SK-N-SH (cell line): ENCODE measurements at regions not wholly inside any gene's neighbourhood (a gene's known extent, or its start where the extent isn't known, plus 50 kb on each side); places are given as distances from the start of the nearest gene placed in this dataset.

ENCODE experiments used
- CTCF ChIA-PET: fragments of 300-600, 350-600 bp; formaldehyde crosslinking; extraction: SDS; loops from one replicate; lab custom pipeline; 2021; lab: Yijun Ruan, JAX
- POLR2A ChIA-PET: fragments of 350-600 bp; sonication (Branson Sonifier 250); formaldehyde crosslinking; extraction: SDS; loops from one replicate; lab custom pipeline; 2020; ENCODE audit warnings: antibody characterized with exemption, inconsistent platforms; lab: Yijun Ruan, JAX
- DNase-seq: peaks from one replicate; pipeline ENCODE4 v3.0.0; 2012
- H2AFZ ChIP-seq: fragments of 200-600 bp; sonication (generic); 2 replicates; pipeline ENCODE4 v1.8.1; 2016; ENCODE audit warnings: antibody characterized with exemption, mild to moderate bottlenecking, low read depth
- H3F3A ChIP-seq: fragments of 200-600 bp; sonication (generic); replicated peaks from 2 replicates; pipeline ENCODE3; 2016; ENCODE audit warnings: antibody characterized with exemption, mild to moderate bottlenecking; ENCODE audit not compliant: insufficient read depth
- H3K27ac ChIP-seq, 2 experiments: fragments of 200-500 bp in 1 of 2; fragments of 200-600 bp in 1 of 2; sonication (Bioruptor generic) in 1 of 2; sonication (generic), shearing (Covaris generic) in 1 of 2; 2 replicates each; pipeline versions ENCODE4 v1.5.1 to v1.6.1; 2014 to 2016; ENCODE audit warnings: low read depth in 2 of 2, inconsistent platforms in 1 of 2, low read length in 1 of 2, mild to moderate bottlenecking in 1 of 2, mixed read lengths in 1 of 2
- H3K27me3 ChIP-seq: fragments of 200-600 bp; sonication (generic), shearing (Covaris generic); 2 replicates; pipeline ENCODE4 v1.6.1; 2016; ENCODE audit warnings: mixed run types; ENCODE audit not compliant: insufficient read depth
- H3K36me3 ChIP-seq, 2 experiments: fragments of 200-500 bp in 1 of 2; fragments of 200-600 bp in 1 of 2; sonication (Bioruptor generic) in 1 of 2; sonication (generic) in 1 of 2; replicated peaks in 1 of 2; 2 replicates each; pipeline versions ENCODE3 to v1.5.1; 2014 to 2016; ENCODE audit warnings: low read length in 1 of 2, mild to moderate bottlenecking in 1 of 2; ENCODE audit not compliant: insufficient read depth in 2 of 2, control insufficient read depth in 1 of 2
- H3K4me1 ChIP-seq, 2 experiments: fragments of 200-500 bp in 1 of 2; fragments of 200-600 bp in 1 of 2; sonication (Bioruptor generic) in 1 of 2; sonication (generic), shearing (Covaris generic) in 1 of 2; 2 replicates each; pipeline versions ENCODE4 v1.5.1 to v1.6.1; 2014 to 2016; ENCODE audit warnings: low read depth in 1 of 2, low read length in 1 of 2, mixed run types in 1 of 2; ENCODE audit not compliant: insufficient read depth in 2 of 2, control insufficient read depth in 1 of 2
- H3K4me2 ChIP-seq: fragments of 200-600 bp; sonication (generic), shearing (Covaris generic); 2 replicates; pipeline ENCODE4 v1.6.1; 2017; ENCODE audit warnings: mixed run types
- H3K4me3 ChIP-seq, 2 experiments: fragments of 200-500 bp in 1 of 2; fragments of 200-600 bp in 1 of 2; sonication (Bioruptor generic) in 1 of 2; sonication (generic), shearing (Covaris generic) in 1 of 2; 2 replicates each; pipeline versions ENCODE4 v1.5.1 to v1.8.1; 2014 to 2016; ENCODE audit warnings: low read depth in 2 of 2, inconsistent platforms in 1 of 2, low read length in 1 of 2, mild to moderate bottlenecking in 1 of 2, mixed read lengths in 1 of 2, moderate library complexity in 1 of 2
- H3K79me2 ChIP-seq: fragments of 200-600 bp; sonication (generic); 2 replicates; pipeline ENCODE4 v1.8.1; 2017; ENCODE audit warnings: mild to moderate bottlenecking; ENCODE audit not compliant: insufficient read depth
- H3K9ac ChIP-seq: fragments of 200-600 bp; sonication (generic); 2 replicates; pipeline ENCODE4 v1.6.1; 2017; ENCODE audit warnings: mixed run types
- H3K9me2 ChIP-seq: fragments of 200-600 bp; sonication (generic); 2 replicates; pipeline ENCODE4 v1.6.1; 2017; ENCODE audit warnings: mixed run types
- H3K9me3 ChIP-seq: fragments of 200-600 bp; sonication (generic); 2 replicates; pipeline ENCODE4 v1.6.1; 2017; ENCODE audit warnings: mixed run types, mild to moderate bottlenecking, moderate library complexity
- H4K20me1 ChIP-seq: fragments of 200-600 bp; sonication (generic); 2 replicates; pipeline ENCODE4 v1.6.1; 2017; ENCODE audit warnings: mild to moderate bottlenecking, mixed run types; ENCODE audit not compliant: insufficient read depth
- ELF1 ChIP-seq: IDR thresholded peaks from 2 replicates; pipeline ENCODE4 v1.4.0; 2012
- EZH2phosphoT487 ChIP-seq: fragments of 200-600 bp; sonication (generic); IDR thresholded peaks from 2 replicates; pipeline ENCODE4 v1.6.1; 2017; ENCODE audit warnings: low read depth, mixed run types, mild to moderate bottlenecking, antibody characterized with exemption, moderate library complexity, borderline replicate concordance
- FOXM1 ChIP-seq: IDR thresholded peaks from 2 replicates; pipeline ENCODE4 v1.4.0; 2012; ENCODE audit warnings: low read depth, mild to moderate bottlenecking
- GABPA ChIP-seq: IDR thresholded peaks from 2 replicates; pipeline ENCODE4 v1.4.0; 2012; ENCODE audit warnings: low read depth, mild to moderate bottlenecking
- MEF2A ChIP-seq: IDR thresholded peaks from 2 replicates; pipeline ENCODE4 v1.4.0; 2012; ENCODE audit warnings: low read depth, borderline replicate concordance
- MXI1 ChIP-seq: IDR thresholded peaks from 2 replicates; pipeline ENCODE4 v1.6.1; 2012; ENCODE audit warnings: mild to moderate bottlenecking, low read depth, low read length, improper control_type of control experiment
- NFIC ChIP-seq: IDR thresholded peaks from 2 replicates; pipeline ENCODE4 v1.4.0; 2012; ENCODE audit warnings: borderline replicate concordance
- RFX5 ChIP-seq: IDR thresholded peaks from 2 replicates; pipeline ENCODE4 v1.6.1; 2012; ENCODE audit warnings: mild to moderate bottlenecking, improper control_type of control experiment, low read length
- SMC3 ChIP-seq: IDR thresholded peaks from 2 replicates; pipeline ENCODE4 v1.6.1; 2012; ENCODE audit warnings: low read depth, low read length, improper control_type of control experiment
- TAF1 ChIP-seq: IDR thresholded peaks from 2 replicates; pipeline ENCODE4 v1.6.1; 2012; ENCODE audit warnings: low read depth, mild to moderate bottlenecking, low read length, moderate library complexity, borderline replicate concordance
- TCF12 ChIP-seq: IDR thresholded peaks from 2 replicates; pipeline ENCODE4 v1.4.0; 2012
- TEAD4 ChIP-seq: IDR thresholded peaks from 2 replicates; pipeline ENCODE4 v1.4.0; 2012; ENCODE audit warnings: mild to moderate bottlenecking, borderline replicate concordance; ENCODE audit not compliant: insufficient read depth
- USF1 ChIP-seq: IDR thresholded peaks from 2 replicates; pipeline ENCODE4 v1.4.0; 2012; ENCODE audit warnings: low read depth, borderline replicate concordance
- ZBTB33 ChIP-seq: IDR thresholded peaks from 2 replicates; pipeline ENCODE4 v1.4.0; 2012; ENCODE audit warnings: low read depth, borderline replicate concordance
- WGBS: methylation state at CpG from one replicate; pipeline ENCODE4 v1.1.6; 2017; ENCODE audit warnings: low lambda C conversion rate; 5-methylcytosine and 5-hydroxymethylcytosine counted together
- TF ChIP-seq, protein P1 (sequence below): fragments of 150-350 bp; IDR thresholded peaks from 2 replicates; pipeline ENCODE4 v1.6.1; 2017; ENCODE audit warnings: antibody characterized with exemption, low read length, low read depth, borderline replicate concordance
- TF ChIP-seq, protein P2 (sequence below): IDR thresholded peaks from 2 replicates; pipeline ENCODE4 v1.4.0; 2012; ENCODE audit warnings: low read depth

DNA sequence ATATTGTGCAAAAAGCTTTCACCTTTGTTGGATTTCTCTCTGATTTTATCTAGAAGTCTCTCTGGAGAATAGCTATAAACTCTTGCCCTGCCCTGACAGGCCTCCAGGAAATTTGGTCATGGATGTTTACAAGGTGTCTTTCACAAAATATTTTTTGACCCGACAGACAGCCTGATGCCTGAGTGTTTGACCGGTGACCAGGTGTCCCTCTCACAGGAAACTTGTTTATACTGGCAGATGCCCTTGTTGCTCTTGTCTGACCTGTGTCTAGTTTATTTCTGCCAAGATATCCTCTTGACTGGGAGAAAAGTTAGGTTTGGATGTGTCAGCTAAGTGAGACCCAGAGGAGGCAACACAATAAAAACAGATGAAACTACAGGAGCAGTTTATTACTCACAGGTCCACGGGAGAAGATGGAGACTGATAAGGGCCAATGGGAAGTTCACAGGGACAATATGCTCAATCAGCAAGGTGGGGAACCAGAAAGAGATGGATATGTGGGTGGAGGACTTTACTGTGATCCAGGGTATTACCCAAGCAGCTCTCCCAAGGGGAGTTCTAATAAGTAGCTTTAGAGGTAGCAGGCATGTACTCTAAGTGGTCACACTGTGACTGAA lies 243.3 kb downstream of the ARAP2 start:
- Histone ChIP-seq H3K9ac (no peak overlapping the region), H3K4me1 (no peaks in the 10 kb centered on the region), H3K79me2 (no peaks in the 10 kb centered on the region), H3K27me3 (no peaks in the 10 kb centered on the region), H2AFZ (no peak overlapping the region), H3K9me3 (no peaks in the 10 kb centered on the region), H3K4me2 (no peak overlapping the region), H3K9me2 (no peaks in the 10 kb centered on the region), H3K4me3 (no peak overlapping the region), H3K27ac (no peak overlapping the region), H3K36me3 (no peaks in the 10 kb centered on the region), H3F3A (no peaks in the 10 kb centered on the region), H4K20me1 (no peaks in the 10 kb centered on the region)
- ChIA-PET CTCF (no interaction called here), POLR2A (no interaction called here)
- WGBS, result 11% methylated on average over 3 of the region's 3 CpGs
- TF ChIP-seq FOXM1 (no peak), ZBTB33 (no peak), MXI1 (no peak), TCF12 (no peak), USF1 (no peak), ELF1 (no peak), MEF2A (no peak), TAF1 (no peak), EZH2phosphoT487 (no peak)
- TF ChIP-seq, protein P1, sequence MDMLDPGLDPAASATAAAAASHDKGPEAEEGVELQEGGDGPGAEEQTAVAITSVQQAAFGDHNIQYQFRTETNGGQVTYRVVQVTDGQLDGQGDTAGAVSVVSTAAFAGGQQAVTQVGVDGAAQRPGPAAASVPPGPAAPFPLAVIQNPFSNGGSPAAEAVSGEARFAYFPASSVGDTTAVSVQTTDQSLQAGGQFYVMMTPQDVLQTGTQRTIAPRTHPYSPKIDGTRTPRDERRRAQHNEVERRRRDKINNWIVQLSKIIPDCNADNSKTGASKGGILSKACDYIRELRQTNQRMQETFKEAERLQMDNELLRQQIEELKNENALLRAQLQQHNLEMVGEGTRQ, result no peak
- TF ChIP-seq, protein P2, sequence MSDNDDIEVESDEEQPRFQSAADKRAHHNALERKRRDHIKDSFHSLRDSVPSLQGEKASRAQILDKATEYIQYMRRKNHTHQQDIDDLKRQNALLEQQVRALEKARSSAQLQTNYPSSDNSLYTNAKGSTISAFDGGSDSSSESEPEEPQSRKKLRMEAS, result no peak
- DNase-seq, result no peak

DNA sequence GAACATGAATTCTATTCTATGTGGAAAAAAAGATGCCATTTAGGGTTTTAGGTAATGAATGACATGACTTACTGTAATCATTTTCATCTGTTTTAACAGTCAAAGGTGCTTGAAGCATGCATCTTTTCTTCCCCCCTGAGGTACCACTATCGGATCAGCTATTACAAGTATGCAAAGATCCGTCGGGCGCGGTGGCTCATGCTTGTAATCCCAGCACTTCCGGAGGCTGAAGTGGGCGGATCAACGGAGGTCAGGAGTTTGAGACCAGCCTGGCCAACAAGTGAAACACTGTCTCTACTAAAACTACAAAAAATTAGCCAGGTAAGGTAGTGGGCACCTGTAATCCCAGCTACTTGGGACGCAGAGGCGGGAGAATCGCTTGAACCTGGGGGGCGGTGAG lies 241.3 kb downstream of the ARAP2 start:
- Histone ChIP-seq H3K27ac (no peak overlapping the region), H3K4me2 (no peak overlapping the region), H3K9me2 (no peaks in the 10 kb centered on the region), H3F3A (no peaks in the 10 kb centered on the region), H3K79me2 (no peaks in the 10 kb centered on the region), H3K4me1 (no peaks in the 10 kb centered on the region), H4K20me1 (no peaks in the 10 kb centered on the region), H3K36me3 (no peaks in the 10 kb centered on the region), H3K9ac (no peak overlapping the region), H3K4me3 (no peak overlapping the region), H3K27me3 (no peaks in the 10 kb centered on the region), H3K9me3 (no peaks in the 10 kb centered on the region), H2AFZ (no peak overlapping the region)
- ChIA-PET POLR2A (no interaction called here), CTCF (no interaction called here)
- DNase-seq, result no peak
- 66% methylated on average over 12 of the region's 12 CpGs for WGBS
- no peak for TF ChIP-seq GABPA
- TF ChIP-seq, protein P2, result no peak
- TF ChIP-seq NFIC, result no peak
- no peak for TF ChIP-seq TEAD4
- TF ChIP-seq SMC3, result no peak
- no peak for TF ChIP-seq ZBTB33
- no peak for TF ChIP-seq MEF2A
- no peak for TF ChIP-seq RFX5
